ENCODE measurements at regions not wholly inside any gene's neighbourhood (a gene's known extent, or its start where the extent isn't known, plus 50 kb on each side); places are given as distances from the start of the nearest gene placed in this dataset.

GRCh38 chr10:33497338-33497737 lies 162.9 kb upstream of the NRP1 start:
- intact Hi-C loops (cut with micrococcal nuclease) = no loop called here
- no peak for TF ChIP-seq CTCF (IDR thresholded peaks at IDR 0.05; ENCODE audit: borderline replicate concordance)
- H3K27me3 ChIP-seq (ENCODE audit: low read depth) = no peaks in the 10 kb centered on the region

GRCh38 chr10:33496096-33496495 lies 161.6 kb upstream of the NRP1 start:
- TF ChIP-seq CTCF (IDR thresholded peaks at IDR 0.05; ENCODE audit: borderline replicate concordance) = no peak
- Histone ChIP-seq H3K4me1 (peaks cover 10% of the 10 kb centered on the region), H3K4me3 (no peak overlapping the region), H3K9me3 (replicated peaks) (no peaks in the 10 kb centered on the region), H3K36me3 (no peaks in the 10 kb centered on the region), H3K27ac (replicated peaks) (no peak overlapping the region), H3K27me3 (ENCODE audit: low read depth) (no peaks in the 10 kb centered on the region)
- intact Hi-C loops (cut with micrococcal nuclease) = no loop called here
- DNase-seq = no peak

More at GRCh38 chr10:33497338-33497737, 162.9 kb upstream of the NRP1 start:
- Histone ChIP-seq H3K4me3 (no peak overlapping the region), H3K4me1 (peaks cover 8% of the 10 kb centered on the region), H3K9me3 (replicated peaks) (no peaks in the 10 kb centered on the region), H3K27ac (replicated peaks) (no peak overlapping the region), H3K36me3 (no peaks in the 10 kb centered on the region)
- DNase-seq = no peak

GRCh38 chr10:33494694-33495265 lies 160.3 kb upstream of the NRP1 start:
- intact Hi-C loops (cut with micrococcal nuclease) = no loop called here

GRCh38 chr10:33493978-33494377 lies 159.5 kb upstream of the NRP1 start:
- peaks cover 10% of the 10 kb centered on the region for H3K4me1 ChIP-seq
- H3K4me3 ChIP-seq = no peak overlapping the region
- H3K27ac ChIP-seq (replicated peaks) = no peak overlapping the region
- H3K9me3 ChIP-seq (replicated peaks) = no peaks in the 10 kb centered on the region
- intact Hi-C loops (cut with micrococcal nuclease) = no loop called here
- H3K27me3 ChIP-seq (ENCODE audit: low read depth) = no peaks in the 10 kb centered on the region
- no peak for TF ChIP-seq CTCF (IDR thresholded peaks at IDR 0.05; ENCODE audit: borderline replicate concordance)
- DNase-seq = no peak
- H3K36me3 ChIP-seq = no peaks in the 10 kb centered on the region

More at GRCh38 chr10:33494694-33495265, 160.3 kb upstream of the NRP1 start:
- no peak for DNase-seq
- no peaks in the 10 kb centered on the region for H3K27me3 ChIP-seq (ENCODE audit: low read depth)
- no peak overlapping the region for H3K4me3 ChIP-seq
- H3K36me3 ChIP-seq = no peaks in the 10 kb centered on the region
- no peak overlapping the region for H3K27ac ChIP-seq (replicated peaks)
- no peak for TF ChIP-seq CTCF (IDR thresholded peaks at IDR 0.05; ENCODE audit: borderline replicate concordance)
- peaks cover 10% of the 10 kb centered on the region for H3K4me1 ChIP-seq
- no peaks in the 10 kb centered on the region for H3K9me3 ChIP-seq (replicated peaks)

GRCh38 chr10:33493497-33493896 lies 159.0 kb upstream of the NRP1 start:
- H3K4me3 ChIP-seq = no peak overlapping the region
- H3K27me3 ChIP-seq (ENCODE audit: low read depth) = no peaks in the 10 kb centered on the region
- no peak overlapping the region for H3K27ac ChIP-seq (replicated peaks)
- peaks cover 10% of the 10 kb centered on the region for H3K4me1 ChIP-seq
- no peak for DNase-seq
- no peaks in the 10 kb centered on the region for H3K9me3 ChIP-seq (replicated peaks)
- intact Hi-C loops (cut with micrococcal nuclease) = no loop called here
- TF ChIP-seq CTCF (IDR thresholded peaks at IDR 0.05; ENCODE audit: borderline replicate concordance) = no peak
- H3K36me3 ChIP-seq = no peaks in the 10 kb centered on the region

All from left ventricle myocardium inferior (tissue), 1 donor.